AG09309 (cell line): ENCODE measurements at regions not wholly inside any gene's neighbourhood (a gene's known extent, or its start where the extent isn't known, plus 50 kb on each side); places are given as distances from the start of the nearest gene placed in this dataset.

Experiments used
- DNase-seq: peaks from one replicate; pipeline ENCODE4 v3.0.0-alpha.2; 2010; ENCODE audit warnings: low read depth
- H3K4me3 ChIP-seq: 2 replicates; pipeline ENCODE4 v1.5.1; 2011; ENCODE audit warnings: mild to moderate bottlenecking, low read depth, low read length, moderate library complexity; ENCODE audit not compliant: control insufficient read depth
- CTCF ChIP-seq: IDR thresholded peaks from 2 replicates; pipeline ENCODE4 v1.5.1; 2011; ENCODE audit warnings: mild to moderate bottlenecking, low read depth, low read length, inconsistent platforms; ENCODE audit not compliant: insufficient read depth, control insufficient read depth; ENCODE audit errors: missing control alignments

GRCh38 chr9:88219601-88220000 lies 81.3 kb upstream of the SPATA31C2 start:
- no peak for DNase-seq
- no peak for TF ChIP-seq CTCF
- no peak overlapping the region for H3K4me3 ChIP-seq

DNA sequence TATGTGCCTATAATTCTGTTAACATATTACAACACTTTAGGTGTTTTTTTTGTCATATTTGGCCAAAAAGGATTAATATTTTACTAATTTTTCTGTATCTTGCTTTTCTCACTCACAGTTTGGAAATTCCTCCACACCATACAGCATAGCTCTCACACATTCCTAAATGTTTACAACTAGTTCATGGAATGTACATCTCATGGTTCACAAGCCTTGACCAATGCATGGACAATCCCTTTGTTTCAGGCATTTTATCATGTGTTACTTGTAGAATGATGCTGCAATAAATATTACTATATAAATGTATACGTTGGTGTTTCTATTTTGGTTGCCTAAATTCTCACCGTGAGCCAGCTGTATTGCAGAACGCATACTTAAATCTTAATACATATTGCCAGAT lies 80.5 kb upstream of the SPATA31C2 start:
- TF ChIP-seq CTCF, result no peak
- no peak overlapping the region for H3K4me3 ChIP-seq
- no peak for DNase-seq

DNA sequence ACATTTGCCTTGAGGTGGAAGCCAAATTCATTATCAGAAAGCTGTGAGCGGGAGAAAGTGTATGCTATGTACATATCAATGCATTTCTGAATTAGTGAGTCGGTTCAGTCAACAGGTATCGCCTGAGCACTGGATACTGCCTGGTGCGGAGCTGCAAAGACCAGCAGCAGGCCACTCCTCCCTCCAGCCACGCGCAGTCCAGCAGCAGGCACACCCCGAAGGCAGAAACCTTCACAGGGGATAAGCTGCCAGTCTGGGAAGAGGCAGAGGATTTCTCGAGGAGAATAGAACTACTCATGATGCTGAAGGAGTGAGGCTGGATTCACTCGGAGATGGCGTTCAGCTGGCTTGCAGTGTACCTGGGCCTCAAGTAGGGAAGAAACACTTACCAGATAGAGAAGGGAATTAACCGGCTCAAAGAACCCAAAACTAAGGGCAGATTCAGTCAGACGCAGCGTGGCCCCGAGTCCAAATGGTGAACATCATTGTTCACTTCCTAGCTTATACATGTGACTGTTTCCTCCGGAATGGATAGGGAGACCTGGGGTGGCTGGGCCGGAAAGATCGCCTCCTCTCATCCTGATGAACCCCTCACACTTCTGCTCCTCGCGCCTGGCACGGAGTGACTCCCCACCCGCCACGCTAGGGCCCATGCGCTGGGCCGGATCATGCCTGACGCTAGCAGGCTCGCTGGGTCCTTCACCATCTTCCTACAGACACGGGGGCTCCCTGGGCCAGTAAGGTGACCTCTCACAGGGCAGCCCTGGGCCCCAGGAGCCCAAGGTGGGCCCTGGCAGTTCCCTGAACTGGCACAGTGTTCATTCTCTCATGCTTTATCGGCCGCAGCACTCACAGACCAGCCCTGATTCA lies 78.1 kb upstream of the SPATA31C2 start:
- H3K4me3 ChIP-seq, result no peak overlapping the region
- no peak for DNase-seq
- TF ChIP-seq CTCF, result no peak

GRCh38 chr9:88215196-88216125 lies 77.2 kb upstream of the SPATA31C2 start:
- DNase-seq, result no peak
- TF ChIP-seq CTCF, result no peak

GRCh38 chr9:88202321-88202720 lies 64.0 kb upstream of the SPATA31C2 start:
- H3K4me3 ChIP-seq, result no peak overlapping the region
- TF ChIP-seq CTCF, result no peak
- no peak for DNase-seq

More at GRCh38 chr9:88215196-88216125, 77.2 kb upstream of the SPATA31C2 start:
- H3K4me3 ChIP-seq, result no peak overlapping the region

DNA sequence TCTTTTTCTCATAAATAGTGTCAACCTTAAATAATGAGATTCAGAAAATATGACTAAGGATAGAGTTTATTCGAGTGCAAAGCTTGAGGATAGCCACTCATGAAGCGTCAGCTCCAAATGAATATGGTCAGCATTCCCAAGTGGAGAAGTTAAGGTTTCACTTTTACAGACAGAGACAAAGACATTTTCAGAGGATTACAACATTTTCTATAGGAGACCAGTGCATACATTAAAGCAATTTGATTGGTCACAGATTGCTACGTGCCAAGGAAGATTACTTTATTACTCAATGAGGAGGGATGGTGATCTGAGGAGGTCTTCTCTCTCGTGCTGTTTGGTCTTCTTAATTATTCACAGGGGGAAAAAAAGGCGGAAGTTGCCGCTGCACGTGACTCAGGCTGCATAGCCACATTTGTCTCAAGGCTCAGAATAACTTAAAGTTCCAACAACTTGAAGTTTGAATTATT lies 60.1 kb upstream of the SPATA31C2 start:
- peak overlapping the region; percentile 34 for H3K4me3 ChIP-seq
- DNase-seq, result no peak

More for the DNA sequence above, 60.1 kb upstream of the SPATA31C2 start:
- TF ChIP-seq CTCF, result no peak
